ENCODE measurements at regions not wholly inside any gene's neighbourhood (a gene's known extent, or its start where the extent isn't known, plus 50 kb on each side); places are given as distances from the start of the nearest gene placed in this dataset.

- peaks cover 0 to 4% (median 0%) of the 10 kb centered on the region in 4 donors for H3K27me3 ChIP-seq (ENCODE audit: control insufficient read depth in 4 of 4, insufficient read depth in 4 of 4, low read length in 3 of 4)
- H3K4me1 ChIP-seq (ENCODE audit: control insufficient read depth in 4 of 4, insufficient read depth in 4 of 4, low read length in 3 of 4), result no peaks in the 10 kb centered on the region
- 79% methylated on average over 7 of the region's 7 CpGs for WGBS
- no peaks in the 10 kb centered on the region for H3K36me3 ChIP-seq (ENCODE audit: control insufficient read depth in 4 of 4, insufficient read depth in 3 of 4, low read depth in 1 of 4, low read length in 3 of 4)
- H3K9me3 ChIP-seq (ENCODE audit: control insufficient read depth in 4 of 4, low read length in 3 of 4), result no peaks in the 10 kb centered on the region
- no peak for TF ChIP-seq FOXA2 (IDR thresholded peaks at IDR 0.05)
- TF ChIP-seq, protein P1, sequence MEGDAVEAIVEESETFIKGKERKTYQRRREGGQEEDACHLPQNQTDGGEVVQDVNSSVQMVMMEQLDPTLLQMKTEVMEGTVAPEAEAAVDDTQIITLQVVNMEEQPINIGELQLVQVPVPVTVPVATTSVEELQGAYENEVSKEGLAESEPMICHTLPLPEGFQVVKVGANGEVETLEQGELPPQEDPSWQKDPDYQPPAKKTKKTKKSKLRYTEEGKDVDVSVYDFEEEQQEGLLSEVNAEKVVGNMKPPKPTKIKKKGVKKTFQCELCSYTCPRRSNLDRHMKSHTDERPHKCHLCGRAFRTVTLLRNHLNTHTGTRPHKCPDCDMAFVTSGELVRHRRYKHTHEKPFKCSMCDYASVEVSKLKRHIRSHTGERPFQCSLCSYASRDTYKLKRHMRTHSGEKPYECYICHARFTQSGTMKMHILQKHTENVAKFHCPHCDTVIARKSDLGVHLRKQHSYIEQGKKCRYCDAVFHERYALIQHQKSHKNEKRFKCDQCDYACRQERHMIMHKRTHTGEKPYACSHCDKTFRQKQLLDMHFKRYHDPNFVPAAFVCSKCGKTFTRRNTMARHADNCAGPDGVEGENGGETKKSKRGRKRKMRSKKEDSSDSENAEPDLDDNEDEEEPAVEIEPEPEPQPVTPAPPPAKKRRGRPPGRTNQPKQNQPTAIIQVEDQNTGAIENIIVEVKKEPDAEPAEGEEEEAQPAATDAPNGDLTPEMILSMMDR (IDR thresholded peaks at IDR 0.05; ENCODE audit: low read depth, low read length, missing input control), result no peak
- TF ChIP-seq, protein P2, sequence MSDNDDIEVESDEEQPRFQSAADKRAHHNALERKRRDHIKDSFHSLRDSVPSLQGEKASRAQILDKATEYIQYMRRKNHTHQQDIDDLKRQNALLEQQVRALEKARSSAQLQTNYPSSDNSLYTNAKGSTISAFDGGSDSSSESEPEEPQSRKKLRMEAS (IDR thresholded peaks at IDR 0.05), result no peak
- H3K9ac ChIP-seq (ENCODE audit: low read depth in 1 of 2, low read length in 2 of 2), result no peak overlapping the region
- no peak overlapping the region for H3K27ac ChIP-seq (ENCODE audit: low read depth in 1 of 2, low read length in 2 of 2)
- H3K4me3 ChIP-seq (ENCODE audit: low read depth in 1 of 3, low read length in 3 of 3), result no peak overlapping the region
- DNase-seq (ENCODE audit: low spot score), result no peak
Observed at GRCh38 chr1:30234091-30234490, 489.3 kb downstream of the MATN1 start.

- TF ChIP-seq RAD21 (IDR thresholded peaks at IDR 0.05), result peak; percentile 48 to 60
- TF ChIP-seq, protein P1 (IDR thresholded peaks at IDR 0.05; ENCODE audit: low read depth, low read length, missing input control), result peak; percentile 47
- TF ChIP-seq JUND (IDR thresholded peaks at IDR 0.05), result no peak
- no peak for DNase-seq (ENCODE audit: low spot score)
- Histone ChIP-seq H3K4me3 (ENCODE audit: low read depth in 1 of 3, low read length in 3 of 3) (no peak overlapping the region), H3K36me3 (ENCODE audit: control insufficient read depth in 4 of 4, insufficient read depth in 3 of 4, low read depth in 1 of 4, low read length in 3 of 4) (no peaks in the 10 kb centered on the region), H3K27ac (ENCODE audit: low read depth in 1 of 2, low read length in 2 of 2) (no peak overlapping the region), H3K4me1 (ENCODE audit: control insufficient read depth in 4 of 4, insufficient read depth in 4 of 4, low read length in 3 of 4) (no peaks in the 10 kb centered on the region), H3K9ac (ENCODE audit: low read depth in 1 of 2, low read length in 2 of 2) (no peak overlapping the region), H3K9me3 (ENCODE audit: control insufficient read depth in 4 of 4, low read length in 3 of 4) (no peaks in the 10 kb centered on the region), H3K27me3 (ENCODE audit: control insufficient read depth in 4 of 4, insufficient read depth in 4 of 4, low read length in 3 of 4) (no peaks in the 10 kb centered on the region)
- 34% methylated on average over 4 of the region's 4 CpGs for WGBS
Observed at GRCh38 chr1:30232288-30232899, 491.0 kb downstream of the MATN1 start.

- no peak for DNase-seq (ENCODE audit: low spot score)
Observed at GRCh38 chr1:30229960-30230359, 493.4 kb downstream of the MATN1 start.

More at GRCh38 chr1:30229960-30230359, 493.4 kb downstream of the MATN1 start:
- Histone ChIP-seq H3K9me3 (ENCODE audit: control insufficient read depth in 4 of 4, low read length in 3 of 4) (no peaks in the 10 kb centered on the region), H3K36me3 (ENCODE audit: control insufficient read depth in 4 of 4, insufficient read depth in 3 of 4, low read depth in 1 of 4, low read length in 3 of 4) (no peaks in the 10 kb centered on the region), H3K27ac (ENCODE audit: low read depth in 1 of 2, low read length in 2 of 2) (no peak overlapping the region), H3K4me3 (ENCODE audit: low read depth in 1 of 3, low read length in 3 of 3) (no peak overlapping the region), H3K4me1 (ENCODE audit: control insufficient read depth in 4 of 4, insufficient read depth in 4 of 4, low read length in 3 of 4) (no peaks in the 10 kb centered on the region), H3K27me3 (ENCODE audit: control insufficient read depth in 4 of 4, insufficient read depth in 4 of 4, low read length in 3 of 4) (peaks cover 0 to 2% (median 0%) of the 10 kb centered on the region in 4 donors), H3K9ac (ENCODE audit: low read depth in 1 of 2, low read length in 2 of 2) (no peak overlapping the region)
- 95% methylated on average over 9 of the region's 9 CpGs for WGBS
- TF ChIP-seq, protein P2 (IDR thresholded peaks at IDR 0.05), result no peak
- TF ChIP-seq TAF1 (conservative IDR thresholded peaks at IDR 0.05), result no peak
- TF ChIP-seq RXRA (IDR thresholded peaks at IDR 0.05), result no peak
- TF ChIP-seq, protein P3, sequence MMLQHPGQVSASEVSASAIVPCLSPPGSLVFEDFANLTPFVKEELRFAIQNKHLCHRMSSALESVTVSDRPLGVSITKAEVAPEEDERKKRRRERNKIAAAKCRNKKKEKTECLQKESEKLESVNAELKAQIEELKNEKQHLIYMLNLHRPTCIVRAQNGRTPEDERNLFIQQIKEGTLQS (IDR thresholded peaks at IDR 0.05), result no peak
- no peak for TF ChIP-seq YY1 (IDR thresholded peaks at IDR 0.05)
- no peak for TF ChIP-seq FOXA2 (IDR thresholded peaks at IDR 0.05)
